ENCODE measurements at regions not wholly inside any gene's neighbourhood (a gene's known extent, or its start where the extent isn't known, plus 50 kb on each side); places are given as distances from the start of the nearest gene placed in this dataset.

- no peaks in the 10 kb centered on the region for H3K36me3 ChIP-seq (ENCODE audit: control insufficient read depth, insufficient read depth, low read length)
- H3K9ac ChIP-seq (ENCODE audit: low read depth, low read length): no peak overlapping the region
- H3K4me2 ChIP-seq (ENCODE audit: low read depth, low read length): no peak overlapping the region
- no peak overlapping the region for H4K5ac ChIP-seq (ENCODE audit: low read depth, low read length)
- no peak overlapping the region for H2BK5ac ChIP-seq (ENCODE audit: low read depth, low read length, poor library complexity, severe bottlenecking)
- no peaks in the 10 kb centered on the region for H3K9me3 ChIP-seq (ENCODE audit: control insufficient read depth, insufficient read depth, low read length)
- H3K4me1 ChIP-seq (ENCODE audit: control insufficient read depth, insufficient read depth, low read length): no peaks in the 10 kb centered on the region; the same call in 1 of the 2 replicates
- H3K23ac ChIP-seq (ENCODE audit: low read depth, low read length): no peak overlapping the region
- H4K8ac ChIP-seq (ENCODE audit: low read depth in 2 of 2, low read length in 2 of 2): no peak overlapping the region
- no peak overlapping the region for H2BK15ac ChIP-seq (ENCODE audit: low read depth, low read length)
- H3K4me3 ChIP-seq (ENCODE audit: insufficient read depth, low read depth, low read length): no peak overlapping the region
- ATAC-seq (ENCODE audit: low read depth): no peak
- no TSS peak for BruUV-seq (replicated peaks)
- H2BK120ac ChIP-seq (ENCODE audit: low read depth, low read length): no peak overlapping the region
- dilution Hi-C loops (cut with HindIII; ENCODE audit: low sequenced_read_pairs, unreplicated experiment) (no loop called here), intact Hi-C loops (cut with micrococcal nuclease) (no loop called here), in situ Hi-C loops (cut with MboI; ENCODE audit: low sequenced_read_pairs) (no loop called here)
- H3K14ac ChIP-seq (replicated peaks; ENCODE audit: low read depth, low read length): no peak overlapping the region
- no peaks in the 10 kb centered on the region for H3K9me1 ChIP-seq (ENCODE audit: insufficient read depth, low read length)
- H4K91ac ChIP-seq (ENCODE audit: insufficient read depth, low read depth, low read length): no peak overlapping the region
- H2AK9ac ChIP-seq (replicated peaks; ENCODE audit: low read depth, low read length, poor library complexity): no peak overlapping the region
- H3K79me1 ChIP-seq (ENCODE audit: low read depth in 1 of 2, low read length in 2 of 2): no peaks in the 10 kb centered on the region
- H3K56ac ChIP-seq (ENCODE audit: extremely low read depth, insufficient read depth, low read length): no peak overlapping the region
- H2AFZ ChIP-seq (replicated peaks; ENCODE audit: low read length, poor library complexity): no peak overlapping the region
- CTCF ChIA-PET: interaction anchor here (1.3 kb wide), 1 partner anchor 16 kb away, joined by 6 read pairs; no protein-coding TSS in a partner anchor
- no peak for TF ChIP-seq SMC3 (IDR thresholded peaks at IDR 0.05; ENCODE audit: low read depth, low read length)
- no peak for TF ChIP-seq ELK1 (IDR thresholded peaks at IDR 0.05; ENCODE audit: borderline replicate concordance, low read depth, low read length)
- no peak for TF ChIP-seq RCOR1 (IDR thresholded peaks at IDR 0.05; ENCODE audit: insufficient replicate concordance, low read length)
- no peak for TF ChIP-seq RAD21 (IDR thresholded peaks at IDR 0.05; ENCODE audit: low read length)
- no peak for TF ChIP-seq MAZ (IDR thresholded peaks at IDR 0.05; ENCODE audit: borderline replicate concordance, low read depth, low read length)
- no peak for TF ChIP-seq CEBPB (IDR thresholded peaks at IDR 0.05; ENCODE audit: low read depth, low read length)
- no peak for TF ChIP-seq CTCF (conservative IDR thresholded peaks at IDR 0.05; ENCODE audit: low read depth, low read length)
- no peak for TF ChIP-seq USF2 (IDR thresholded peaks at IDR 0.05; ENCODE audit: low read depth, low read length)
- no peak for TF ChIP-seq BHLHE40 (IDR thresholded peaks at IDR 0.05; ENCODE audit: low read depth, low read length)
- TF ChIP-seq NFE2L2 (IDR thresholded peaks at IDR 0.05; ENCODE audit: low read depth, low read length): no peak
- TF ChIP-seq FOS (IDR thresholded peaks at IDR 0.05; ENCODE audit: low read depth, low read length): no peak
- TF ChIP-seq MXI1 (IDR thresholded peaks at IDR 0.05; ENCODE audit: borderline replicate concordance, low read depth, low read length): no peak
- no peak for TF ChIP-seq POLR2A (IDR thresholded peaks at IDR 0.05; ENCODE audit: low read depth, low read length)
- no peak for TF ChIP-seq MAFK (IDR thresholded peaks at IDR 0.05; ENCODE audit: low read depth, low read length)
- TF ChIP-seq CHD1 (IDR thresholded peaks at IDR 0.05; ENCODE audit: low read depth, low read length): no peak
- 17% methylated on average over 1 of the region's 4 CpGs; no CpG with 5 or more reads in 1 of the 2 experiments for WGBS, 2 experiments (ENCODE audit: extremely low coverage in 2 of 2, insufficient read length in 1 of 2)
- no peak overlapping the region for H3K4ac ChIP-seq (ENCODE audit: low read depth, low read length)
- POLR2A ChIA-PET (ENCODE audit: unreplicated experiment): interaction anchor here (0.7 kb wide), 1 partner anchor 16 kb away, joined by 3 read pairs; no protein-coding TSS in a partner anchor
- no peak overlapping the region for H3K27ac ChIP-seq (ENCODE audit: insufficient read depth, low read length)
- no peak for DNase-seq
- no peak overlapping the region for H2BK20ac ChIP-seq (ENCODE audit: low read depth, low read length)
- no peak overlapping the region for H2AK5ac ChIP-seq (ENCODE audit: low read depth, low read length)
- H3K27me3 ChIP-seq (ENCODE audit: control insufficient read depth, insufficient read depth, low read length): peaks cover 8% of the 10 kb centered on the region
- H3K18ac ChIP-seq (ENCODE audit: low read depth, low read length): no peak overlapping the region
- no peaks in the 10 kb centered on the region for H4K20me1 ChIP-seq (ENCODE audit: insufficient read depth, low read length)
Observed at GRCh38 chr11:113571531-113571930, 96.3 kb upstream of the DRD2 start.

Measured in IMR-90 (cell line).